ENCODE measurements at regions not wholly inside any gene's neighbourhood (a gene's known extent, or its start where the extent isn't known, plus 50 kb on each side); places are given as distances from the start of the nearest gene placed in this dataset.

DNA sequence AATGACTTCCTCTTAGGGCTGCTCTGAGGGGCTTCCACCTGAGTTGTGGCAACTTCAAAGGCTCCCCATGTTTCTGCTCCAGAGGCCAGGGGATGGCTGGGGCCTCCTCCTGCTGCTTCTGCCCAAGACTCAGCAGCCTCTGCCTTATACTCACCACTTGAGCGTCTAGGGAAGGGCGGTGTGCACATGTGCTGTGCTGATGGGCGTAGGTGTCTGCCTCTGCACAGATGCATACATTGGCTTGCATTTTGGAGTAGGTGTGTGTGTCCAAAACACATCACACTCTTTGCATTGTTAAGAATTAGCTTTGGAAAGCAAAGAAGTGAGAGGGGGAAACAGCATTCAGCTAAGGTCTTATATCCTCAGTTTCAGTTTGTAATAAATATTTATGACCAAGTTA is 85.2 kb downstream of the EN1 start:
- Histone ChIP-seq H3K36me3 (replicated peaks) (no peaks in the 10 kb centered on the region), H3K27ac (no peak overlapping the region), H3K27me3 (replicated peaks) (no peaks in the 10 kb centered on the region), H3K4me3 (ENCODE audit: low read depth, low read length) (no peak overlapping the region)
- no peak for DNase-seq
- TF ChIP-seq, protein P1, sequence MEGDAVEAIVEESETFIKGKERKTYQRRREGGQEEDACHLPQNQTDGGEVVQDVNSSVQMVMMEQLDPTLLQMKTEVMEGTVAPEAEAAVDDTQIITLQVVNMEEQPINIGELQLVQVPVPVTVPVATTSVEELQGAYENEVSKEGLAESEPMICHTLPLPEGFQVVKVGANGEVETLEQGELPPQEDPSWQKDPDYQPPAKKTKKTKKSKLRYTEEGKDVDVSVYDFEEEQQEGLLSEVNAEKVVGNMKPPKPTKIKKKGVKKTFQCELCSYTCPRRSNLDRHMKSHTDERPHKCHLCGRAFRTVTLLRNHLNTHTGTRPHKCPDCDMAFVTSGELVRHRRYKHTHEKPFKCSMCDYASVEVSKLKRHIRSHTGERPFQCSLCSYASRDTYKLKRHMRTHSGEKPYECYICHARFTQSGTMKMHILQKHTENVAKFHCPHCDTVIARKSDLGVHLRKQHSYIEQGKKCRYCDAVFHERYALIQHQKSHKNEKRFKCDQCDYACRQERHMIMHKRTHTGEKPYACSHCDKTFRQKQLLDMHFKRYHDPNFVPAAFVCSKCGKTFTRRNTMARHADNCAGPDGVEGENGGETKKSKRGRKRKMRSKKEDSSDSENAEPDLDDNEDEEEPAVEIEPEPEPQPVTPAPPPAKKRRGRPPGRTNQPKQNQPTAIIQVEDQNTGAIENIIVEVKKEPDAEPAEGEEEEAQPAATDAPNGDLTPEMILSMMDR (IDR thresholded peaks at IDR 0.05; ENCODE audit: low read depth, low read length, missing control alignments): no peak
- in situ Hi-C loops (cut with HindIII; ENCODE audit: low pct_ligation_motif_present, low sequenced_read_pairs): no loop called here

GRCh38 chr2:118761771-118762170 is 85.7 kb downstream of the EN1 start:
- Histone ChIP-seq H3K36me3 (replicated peaks) (no peaks in the 10 kb centered on the region), H3K27me3 (replicated peaks) (no peaks in the 10 kb centered on the region), H3K4me3 (ENCODE audit: low read depth, low read length) (no peak overlapping the region), H3K27ac (no peak overlapping the region)
- in situ Hi-C loops (cut with HindIII; ENCODE audit: low pct_ligation_motif_present, low sequenced_read_pairs): no loop called here
- no peak for DNase-seq
- TF ChIP-seq, protein P1 (IDR thresholded peaks at IDR 0.05; ENCODE audit: low read depth, low read length, missing control alignments): no peak

DNA sequence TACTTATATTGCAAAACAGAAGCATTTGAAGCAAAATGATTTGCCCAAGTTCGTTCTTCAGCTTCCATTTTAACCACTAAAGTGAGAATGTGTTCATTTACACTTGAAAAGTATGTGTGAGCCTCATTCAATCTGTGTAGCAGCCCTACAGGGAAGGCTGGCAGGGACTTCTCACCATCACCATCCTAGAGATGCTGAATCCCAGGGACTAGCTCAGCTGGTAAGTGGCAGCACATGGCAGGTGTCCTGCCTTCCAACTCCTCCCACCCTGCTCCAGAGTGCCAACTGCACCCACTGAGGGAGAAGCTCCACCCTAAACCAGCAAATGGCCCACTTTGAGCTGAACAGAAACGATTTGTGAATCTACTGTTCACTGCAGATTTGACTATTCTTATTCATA is 91.5 kb downstream of the EN1 start:
- Histone ChIP-seq H3K27me3 (replicated peaks) (no peaks in the 10 kb centered on the region), H3K36me3 (replicated peaks) (no peaks in the 10 kb centered on the region), H3K4me3 (ENCODE audit: low read depth, low read length) (no peak overlapping the region), H3K27ac (no peak overlapping the region)
- no peak for DNase-seq
- in situ Hi-C loops (cut with HindIII; ENCODE audit: low pct_ligation_motif_present, low sequenced_read_pairs): no loop called here
- TF ChIP-seq, protein P1 (IDR thresholded peaks at IDR 0.05; ENCODE audit: low read depth, low read length, missing control alignments): no peak

- TF ChIP-seq, protein P1 (IDR thresholded peaks at IDR 0.05; ENCODE audit: low read depth, low read length, missing control alignments): no peak
- no peak overlapping the region for H3K27ac ChIP-seq
- no peaks in the 10 kb centered on the region for H3K27me3 ChIP-seq (replicated peaks)
- H3K4me3 ChIP-seq (ENCODE audit: low read depth, low read length): no peak overlapping the region
- in situ Hi-C loops (cut with HindIII; ENCODE audit: low pct_ligation_motif_present, low sequenced_read_pairs): no loop called here
- no peak for DNase-seq
- H3K36me3 ChIP-seq (replicated peaks): no peaks in the 10 kb centered on the region
These were observed 92.1 kb downstream of the EN1 start for GRCh38 chr2:118755384-118755783.

DNA sequence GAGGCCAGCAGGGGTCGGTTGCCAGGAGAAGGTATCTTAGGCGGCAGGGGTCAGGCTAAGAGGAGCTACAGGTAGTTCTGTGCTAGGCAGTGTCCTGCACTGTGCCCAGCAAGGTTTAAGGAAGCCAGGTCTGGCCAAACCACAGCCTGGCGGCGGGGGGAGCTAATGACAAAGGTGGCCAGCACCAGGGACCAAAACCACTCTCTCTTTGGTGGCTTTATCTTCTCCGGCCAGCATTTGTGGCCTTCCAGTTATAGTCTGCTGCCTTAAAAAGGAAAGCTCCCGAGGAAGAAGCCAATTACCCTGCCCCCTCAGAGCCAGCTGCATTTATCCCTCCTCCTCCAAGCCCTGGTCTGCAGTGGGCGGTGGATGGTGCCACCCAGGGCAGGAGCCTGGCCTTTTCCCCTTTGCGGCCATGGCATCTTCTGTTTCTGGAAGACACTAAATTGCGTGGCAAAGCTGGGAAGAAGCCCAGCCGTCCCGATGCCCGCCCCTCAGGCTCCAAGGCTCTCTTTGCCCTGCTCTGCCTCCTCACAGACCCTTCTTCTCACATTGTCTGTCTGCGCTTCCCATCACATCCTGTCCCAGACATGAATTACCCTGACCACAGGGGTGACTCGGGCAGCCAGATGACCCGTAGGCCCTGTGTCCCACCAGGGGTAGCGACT is 94.6 kb downstream of the EN1 start:
- TF ChIP-seq, protein P1 (IDR thresholded peaks at IDR 0.05; ENCODE audit: low read depth, low read length, missing control alignments): no peak
- no peak overlapping the region for H3K27ac ChIP-seq
- no peaks in the 10 kb centered on the region for H3K27me3 ChIP-seq (replicated peaks)
- no peaks in the 10 kb centered on the region for H3K36me3 ChIP-seq (replicated peaks)
- DNase-seq: no peak
- no peak overlapping the region for H3K4me3 ChIP-seq (ENCODE audit: low read depth, low read length)
- in situ Hi-C loops (cut with HindIII; ENCODE audit: low pct_ligation_motif_present, low sequenced_read_pairs): no loop called here

DNA sequence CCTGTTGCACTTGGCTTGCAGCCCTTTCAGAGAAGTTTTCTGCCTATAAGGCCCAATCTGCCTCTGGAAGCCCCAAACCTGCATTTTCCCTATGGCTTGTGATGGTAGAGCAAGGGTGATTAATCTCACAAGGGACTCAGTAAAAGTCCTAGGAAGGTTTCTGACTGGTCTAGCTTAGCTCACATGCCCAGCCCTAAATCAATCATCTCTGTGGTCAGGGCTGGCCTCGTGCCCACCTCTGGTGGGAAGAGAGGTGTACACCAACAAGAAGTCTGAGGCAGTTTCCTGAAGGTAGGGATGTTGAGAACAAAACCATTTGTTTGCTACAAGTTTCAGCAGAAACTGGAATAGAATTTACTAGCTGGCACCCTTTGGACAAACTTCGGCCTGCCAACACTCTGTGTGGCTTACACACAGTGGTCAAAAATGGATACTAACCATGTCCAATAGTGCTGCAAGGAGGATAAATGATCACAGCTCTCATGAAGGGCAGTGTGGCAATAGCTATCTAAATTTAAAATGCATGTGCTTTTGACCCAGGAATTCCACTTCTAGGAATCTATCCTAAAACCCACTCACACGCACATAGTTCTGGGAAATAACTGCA is 96.4 kb downstream of the EN1 start:
- H3K27me3 ChIP-seq (replicated peaks): no peaks in the 10 kb centered on the region
- TF ChIP-seq, protein P1 (IDR thresholded peaks at IDR 0.05; ENCODE audit: low read depth, low read length, missing control alignments): no peak
- in situ Hi-C loops (cut with HindIII; ENCODE audit: low pct_ligation_motif_present, low sequenced_read_pairs): no loop called here
- no peak overlapping the region for H3K27ac ChIP-seq
- no peaks in the 10 kb centered on the region for H3K36me3 ChIP-seq (replicated peaks)
- no peak overlapping the region for H3K4me3 ChIP-seq (ENCODE audit: low read depth, low read length)
- no peak for DNase-seq
